Suprapubic skin (tissue), 3 donors: ENCODE measurements at regions not wholly inside any gene's neighbourhood (a gene's known extent, or its start where the extent isn't known, plus 50 kb on each side); places are given as distances from the start of the nearest gene placed in this dataset.

ENCODE experiments used
- CTCF ChIP-seq, 2 donors: fragments of 200-600 bp in 1 of 2; fragments of 450-650 bp in 1 of 2; sonication (generic) in 1 of 2; IDR thresholded peaks; one replicate each; pipeline ENCODE4 v1.5.1; 2016 to 2019; ENCODE audit warnings: antibody characterized with exemption in 2 of 2, mild to moderate bottlenecking in 1 of 2, moderate library complexity in 1 of 2
- POLR2A ChIP-seq, 2 donors: fragments of 450-650 bp; IDR thresholded peaks; one replicate each; pipeline ENCODE4 v1.6.1; 2017; ENCODE audit warnings: antibody characterized with exemption in 2 of 2, mild to moderate bottlenecking in 2 of 2, moderate library complexity in 2 of 2

DNA sequence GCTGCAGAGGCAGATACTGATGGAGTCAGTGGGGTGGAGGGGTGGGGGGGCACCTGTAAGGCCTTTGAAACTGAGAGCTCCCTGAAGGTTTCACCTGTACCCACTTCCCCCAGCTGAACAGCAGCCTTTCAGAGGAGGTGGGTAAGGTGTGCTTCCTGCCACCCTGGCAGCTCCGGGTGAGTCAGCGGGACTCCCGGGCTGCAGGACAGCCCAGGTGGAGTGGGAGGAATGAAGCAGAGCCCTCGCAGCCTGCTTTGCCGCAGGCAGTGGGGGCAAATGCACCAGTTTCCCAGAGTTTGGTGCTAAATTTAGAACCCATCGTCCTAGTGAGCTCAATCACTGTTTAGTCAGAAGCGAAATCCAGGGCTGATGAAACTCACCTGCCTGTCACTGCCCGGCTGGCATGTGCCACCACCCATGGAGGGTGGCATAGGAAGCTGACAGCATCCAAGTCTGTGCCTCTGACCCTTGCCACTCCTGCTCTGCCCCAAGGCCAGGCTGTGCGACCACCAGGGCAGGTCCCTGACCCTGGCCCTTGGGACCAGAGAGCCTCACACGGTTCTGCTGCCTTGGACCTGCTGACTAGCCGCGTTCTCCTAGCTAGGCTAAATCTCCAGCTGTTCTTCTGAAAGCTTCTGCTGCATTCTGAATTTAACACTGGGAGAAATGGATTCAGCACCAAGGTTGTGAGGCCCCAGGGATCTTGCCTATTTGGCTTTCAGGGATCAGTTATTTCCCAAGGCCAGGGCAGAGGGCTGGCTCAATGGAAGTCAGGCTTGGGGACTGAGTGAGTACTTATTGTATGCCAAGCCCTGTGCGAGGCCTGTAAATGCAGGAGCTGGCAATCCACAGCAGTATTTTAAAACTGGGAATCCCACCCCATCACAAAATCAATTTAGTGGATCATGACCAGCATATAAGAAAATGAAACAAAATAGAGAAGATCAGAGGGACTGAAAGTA lies 67.3 kb upstream of the RASGRF1 start:
- TF ChIP-seq POLR2A (IDR thresholded peaks at IDR 0.05), result no peak
- no peak for TF ChIP-seq CTCF (IDR thresholded peaks at IDR 0.05)
